H1 (cell line): ENCODE measurements at regions not wholly inside any gene's neighbourhood (a gene's known extent, or its start where the extent isn't known, plus 50 kb on each side); places are given as distances from the start of the nearest gene placed in this dataset.

Experiments
- CTCF ChIA-PET: fragments of 300-600 bp; sonication (Branson Sonifier 250); formaldehyde crosslinking; loops from one replicate; lab custom pipeline; 2021; ENCODE audit not compliant: partially characterized antibody; lab: Charles Lee
- POLR2A ChIA-PET: fragments of 300-600 bp; sonication (Branson Sonifier 250); formaldehyde crosslinking; loops from one replicate; lab custom pipeline; 2021; ENCODE audit warnings: inconsistent platforms; ENCODE audit not compliant: partially characterized antibody; lab: Charles Lee
- DNase-seq, 2 experiments: peaks; one replicate each; pipeline versions ENCODE4 v3.0.0 to v3.0.0-alpha.2; 2010 to 2022; ENCODE audit warnings: low spot score in 2 of 2, low read depth in 1 of 2, mixed read lengths in 1 of 2
- FAIRE-seq: peaks from 2 replicates; lab custom pipeline; 2011; peaks lifted over from hg19 to GRCh38; lab: Jason Lieb, UNC
- H2AFZ ChIP-seq: 2 replicates; pipeline ENCODE4 v1.8.1; 2012; ENCODE audit warnings: low read length, inconsistent platforms
- H2AK5ac ChIP-seq: 2 replicates; pipeline ENCODE4 v1.6.1; 2013; ENCODE audit warnings: low read depth, low read length
- H2BK120ac ChIP-seq: replicated peaks from 2 replicates; pipeline ENCODE3; 2013; ENCODE audit warnings: low read depth, low read length, inconsistent platforms
- H2BK12ac ChIP-seq: 2 replicates; pipeline ENCODE4 v1.6.1; 2013; ENCODE audit warnings: low read depth, low read length
- H2BK15ac ChIP-seq: 2 replicates; pipeline ENCODE4 v1.6.1; 2013; ENCODE audit warnings: low read length
- H2BK20ac ChIP-seq: 2 replicates; pipeline ENCODE4 v1.6.1; 2013; ENCODE audit warnings: low read length
- H2BK5ac ChIP-seq: 2 replicates; pipeline ENCODE4 v1.6.1; 2013; ENCODE audit warnings: low read depth, low read length
- H3K14ac ChIP-seq: 2 replicates; pipeline ENCODE4 v1.6.1; 2013; ENCODE audit warnings: inconsistent platforms; ENCODE audit not compliant: insufficient read length
- H3K18ac ChIP-seq: 2 replicates; pipeline ENCODE4 v1.6.1; 2013; ENCODE audit warnings: low read length; ENCODE audit errors: extremely low read depth
- H3K23ac ChIP-seq: 2 replicates; pipeline ENCODE4 v1.6.1; 2013; ENCODE audit warnings: inconsistent platforms; ENCODE audit not compliant: insufficient read length
- H3K23me2 ChIP-seq: 2 replicates; pipeline ENCODE4 v1.6.1; 2013; ENCODE audit warnings: low read depth, low read length
- H3K27ac ChIP-seq: 2 replicates; pipeline ENCODE4 v1.6.1; 2011; ENCODE audit warnings: low read depth, low read length, inconsistent platforms
- H3K27me3 ChIP-seq, 4 experiments: replicated peaks in 1 of 4; 1 replicate in 1 of 4; 2 replicates in 3 of 4; pipeline versions ENCODE4 v1.6.1 to v1.8.1; 2011 to 2013; ENCODE audit warnings: low read length in 3 of 4, mild to moderate bottlenecking in 3 of 4, inconsistent platforms in 2 of 4, mixed read lengths in 2 of 4, moderate library complexity in 1 of 4; ENCODE audit not compliant: control insufficient read depth in 3 of 4, insufficient read depth in 3 of 4; ENCODE audit errors: extremely low read depth in 1 of 4
- H3K36me3 ChIP-seq, 4 experiments: 2 replicates each; pipeline versions ENCODE4 v1.6.1 to v1.8.1; 2011 to 2013; ENCODE audit warnings: mild to moderate bottlenecking in 4 of 4, low read length in 3 of 4, moderate library complexity in 2 of 4, control low read depth in 1 of 4, inconsistent platforms in 1 of 4; ENCODE audit not compliant: insufficient read depth in 4 of 4, control insufficient read depth in 2 of 4
- H3K4ac ChIP-seq: replicated peaks from 2 replicates; pipeline ENCODE3; 2013; ENCODE audit warnings: low read length, low read depth, mixed read lengths, inconsistent platforms; ENCODE audit not compliant: insufficient read length
- H3K4me1 ChIP-seq, 4 experiments: replicated peaks in 1 of 4; 1 replicate in 1 of 4; 2 replicates in 3 of 4; pipeline versions ENCODE4 v1.6.1 to v1.8.1; 2011 to 2013; ENCODE audit warnings: low read length in 3 of 4, inconsistent platforms in 2 of 4, mixed read lengths in 1 of 4; ENCODE audit not compliant: insufficient read depth in 4 of 4, control insufficient read depth in 3 of 4
- H3K4me2 ChIP-seq, 2 experiments: 2 replicates each; pipeline versions ENCODE4 v1.6.1 to v1.8.1; 2011 to 2013; ENCODE audit warnings: low read depth in 2 of 2, low read length in 2 of 2, control low read depth in 1 of 2, inconsistent platforms in 1 of 2, mild to moderate bottlenecking in 1 of 2; ENCODE audit not compliant: insufficient read depth in 1 of 2
- H3K4me3 ChIP-seq, 4 experiments: fragments of 200-600, 300-600 bp in 1 of 4; sonication (generic), shearing (Covaris generic), sonication (Bioruptor Twin) in 1 of 4; 2 replicates each; pipeline versions ENCODE4 v1.5.1 to v1.8.1; 2011 to 2016; ENCODE audit warnings: low read length in 4 of 4, low read depth in 3 of 4, control low read depth in 2 of 4, inconsistent platforms in 2 of 4, mild to moderate bottlenecking in 2 of 4, mixed read lengths in 1 of 4, moderate library complexity in 1 of 4; ENCODE audit not compliant: insufficient read depth in 2 of 4; ENCODE audit errors: extremely low read depth in 1 of 4
- H3K56ac ChIP-seq: replicated peaks from 2 replicates; pipeline ENCODE3; 2013; ENCODE audit warnings: low read depth, mild to moderate bottlenecking, mixed read lengths, low read length, inconsistent platforms; ENCODE audit not compliant: insufficient read length
- H3K79me1 ChIP-seq: 2 replicates; pipeline ENCODE4 v1.6.1; 2013; ENCODE audit warnings: low read depth, low read length, control low read depth
- H3K79me2 ChIP-seq, 2 experiments: 2 replicates each; pipeline versions ENCODE4 v1.6.1 to v1.8.1; 2012 to 2013; ENCODE audit warnings: low read length in 2 of 2, mild to moderate bottlenecking in 2 of 2, inconsistent platforms in 1 of 2; ENCODE audit not compliant: insufficient read depth in 2 of 2, control insufficient read depth in 1 of 2
- H3K9ac ChIP-seq, 4 experiments: replicated peaks in 1 of 4; 1 replicate in 1 of 4; 2 replicates in 3 of 4; pipeline versions ENCODE4 v1.6.1 to v1.8.1; 2011 to 2013; ENCODE audit warnings: low read depth in 3 of 4, low read length in 3 of 4, control low read depth in 2 of 4, mild to moderate bottlenecking in 2 of 4, moderate library complexity in 2 of 4, inconsistent platforms in 1 of 4; ENCODE audit errors: extremely low read depth in 1 of 4
- H3K9me3 ChIP-seq, 2 experiments: 2 replicates each; pipeline versions ENCODE4 v1.6.1 to v1.8.1; 2012 to 2013; ENCODE audit warnings: mild to moderate bottlenecking in 2 of 2, moderate library complexity in 2 of 2, control low read depth in 1 of 2, inconsistent platforms in 1 of 2, low read depth in 1 of 2, low read length in 1 of 2, mixed read lengths in 1 of 2; ENCODE audit not compliant: insufficient read depth in 2 of 2
- H4K20me1 ChIP-seq, 2 experiments: replicated peaks in 1 of 2; 2 replicates each; pipeline versions ENCODE3 to v1.8.1; 2011 to 2013; ENCODE audit warnings: inconsistent platforms in 2 of 2, low read length in 2 of 2, mild to moderate bottlenecking in 1 of 2; ENCODE audit not compliant: insufficient read depth in 2 of 2, control insufficient read depth in 1 of 2
- H4K5ac ChIP-seq: 2 replicates; pipeline ENCODE4 v1.6.1; 2013; ENCODE audit warnings: low read length, low read depth, mixed read lengths, inconsistent platforms; ENCODE audit not compliant: insufficient read length
- H4K8ac ChIP-seq: 2 replicates; pipeline ENCODE4 v1.8.0; 2013; ENCODE audit warnings: mild to moderate bottlenecking, moderate library complexity, low read length, inconsistent platforms; ENCODE audit not compliant: insufficient read depth; ENCODE audit errors: extremely low read depth
- H4K91ac ChIP-seq: replicated peaks from 2 replicates; pipeline ENCODE3; 2013; ENCODE audit warnings: low read length, mixed read lengths, inconsistent platforms; ENCODE audit not compliant: insufficient read length
- CEBPB ChIP-seq: IDR thresholded peaks from 2 replicates; pipeline ENCODE4 v1.6.1; 2012; ENCODE audit warnings: low read depth, low read length
- CREB1 ChIP-seq: IDR thresholded peaks from 2 replicates; pipeline ENCODE4 v1.6.1; 2012; ENCODE audit warnings: inconsistent platforms
- CTBP2 ChIP-seq: IDR thresholded peaks from 2 replicates; pipeline ENCODE4 v1.7.0; 2011; ENCODE audit warnings: borderline replicate concordance, mild to moderate bottlenecking, moderate library complexity, mixed read lengths, low read length; ENCODE audit not compliant: insufficient read depth, insufficient read length
- E2F6 ChIP-seq: IDR thresholded peaks from 2 replicates; pipeline ENCODE4 v1.6.1; 2012; ENCODE audit warnings: inconsistent platforms
- EZH2 ChIP-seq: fragments of 200-600 bp; sonication (generic); IDR thresholded peaks from 2 replicates; pipeline ENCODE4 v1.7.1; 2012; ENCODE audit warnings: low read depth, mild to moderate bottlenecking, moderate library complexity, low read length, inconsistent platforms; ENCODE audit not compliant: severe bottlenecking
- HDAC6 ChIP-seq: IDR thresholded peaks from one replicate; pipeline ENCODE4 v1.7.1; 2012; ENCODE audit warnings: low read depth, mild to moderate bottlenecking, inconsistent platforms, low read length, moderate library complexity
- JUND ChIP-seq: IDR thresholded peaks from 2 replicates; pipeline ENCODE4 v1.6.1; 2011; ENCODE audit warnings: mild to moderate bottlenecking, improper control_type of control experiment, low read length
- PHF8 ChIP-seq: fragments of 200-600 bp; sonication (generic); conservative IDR thresholded peaks from 2 replicates; pipeline ENCODE4 v1.7.1; 2012; ENCODE audit warnings: low read depth, mild to moderate bottlenecking, inconsistent platforms, low read length, moderate library complexity
- RNF2 ChIP-seq: fragments of 200-900, 300-1000 bp; sonication (generic); IDR thresholded peaks from 2 replicates; pipeline ENCODE4 v1.7.1; 2016; ENCODE audit warnings: borderline replicate concordance, low read depth, mild to moderate bottlenecking, antibody characterized with exemption, low read length; ENCODE audit not compliant: poor library complexity, severe bottlenecking; ENCODE audit errors: missing control alignments
- SIN3A ChIP-seq, 2 experiments: IDR thresholded peaks in 1 of 2; conservative IDR thresholded peaks in 1 of 2; 2 replicates each; pipeline ENCODE4 v1.6.1; 2011 to 2012; ENCODE audit warnings: low read length in 2 of 2, improper control_type of control experiment in 1 of 2, low read depth in 1 of 2, mild to moderate bottlenecking in 1 of 2
- SP1 ChIP-seq: IDR thresholded peaks from 2 replicates; pipeline ENCODE4 v1.6.1; 2011; ENCODE audit warnings: low read depth, low read length
- SRF ChIP-seq: IDR thresholded peaks from 2 replicates; pipeline ENCODE4 v1.6.1; 2011; ENCODE audit warnings: mild to moderate bottlenecking, low read depth, low read length, moderate library complexity
- TAF7 ChIP-seq: optimal IDR thresholded peaks from 2 replicates; pipeline ENCODE3; 2011; ENCODE audit warnings: low read depth, mild to moderate bottlenecking, inconsistent platforms, low read length, moderate library complexity, borderline replicate concordance
- WGBS, 2 experiments: shearing (Covaris generic) in 1 of 2; methylation state at CpG; one replicate each; pipeline versions ENCODE4 v1.1.6 to v1.1.7; 2013 to 2015; ENCODE audit warnings: low lambda C conversion rate in 2 of 2, mixed read lengths in 2 of 2, inconsistent platforms in 1 of 2, low coverage in 1 of 2, missing lambda C conversion rate in 1 of 2; ENCODE audit not compliant: insufficient replicate concordance in 2 of 2, insufficient coverage in 1 of 2, insufficient read length in 1 of 2; ENCODE audit errors: extremely low coverage in 1 of 2, missing lambda C conversion rate in 1 of 2; 5-methylcytosine and 5-hydroxymethylcytosine counted together

GRCh38 chr21:16583556-16583955 lies 853.8 kb downstream of the USP25 start:
- no peak overlapping the region for H2BK20ac ChIP-seq
- H3K9me3 ChIP-seq: no peaks in the 10 kb centered on the region
- H3K56ac ChIP-seq: no peak overlapping the region
- H3K9ac ChIP-seq: no peak overlapping the region
- H3K14ac ChIP-seq: no peak overlapping the region
- no peak overlapping the region for H2AFZ ChIP-seq
- H3K79me1 ChIP-seq: no peaks in the 10 kb centered on the region
- H2BK12ac ChIP-seq: no peak overlapping the region
- no peak overlapping the region for H2AK5ac ChIP-seq
- no peak overlapping the region for H4K5ac ChIP-seq
- H2BK120ac ChIP-seq: no peak overlapping the region
- no peak overlapping the region for H3K18ac ChIP-seq
- no peak overlapping the region for H3K4ac ChIP-seq
- no peak for FAIRE-seq
- DNase-seq: no peak
- no peak overlapping the region for H3K4me3 ChIP-seq
- H3K27me3 ChIP-seq: no peaks in the 10 kb centered on the region
- H3K27ac ChIP-seq: no peak overlapping the region
- peaks cover 0 to 3% (median 2%) of the 10 kb centered on the region in 4 experiments; a peak in 4 of 7 replicates for H3K4me1 ChIP-seq
- H3K79me2 ChIP-seq: no peaks in the 10 kb centered on the region
- H4K8ac ChIP-seq: no peak overlapping the region
- H3K4me2 ChIP-seq: no peak overlapping the region
- no peaks in the 10 kb centered on the region for H3K36me3 ChIP-seq
- no peaks in the 10 kb centered on the region for H3K23me2 ChIP-seq
- WGBS, 2 experiments: 96% methylated on average over 1 of the region's 1 CpG; no CpG with 5 or more reads in 1 of the 2 experiments
- ChIA-PET POLR2A (no interaction called here), CTCF (no interaction called here)
- no peaks in the 10 kb centered on the region for H4K20me1 ChIP-seq
- no peak overlapping the region for H3K23ac ChIP-seq
- H2BK15ac ChIP-seq: no peak overlapping the region
- H2BK5ac ChIP-seq: no peak overlapping the region
- H4K91ac ChIP-seq: no peak overlapping the region
- TF ChIP-seq PHF8 (no peak), SP1 (no peak), CEBPB (no peak), SRF (no peak), HDAC6 (no peak), TAF7 (no peak), E2F6 (no peak), CTBP2 (no peak), SIN3A (conservative IDR thresholded peaks at IDR 0.05 in 1 of 2, IDR thresholded peaks at IDR 0.05 in 1 of 2; ENCODE audit: low read depth in 1 of 2, low read length in 2 of 2) (no peak), EZH2 (no peak), RNF2 (no peak), JUND (no peak), CREB1 (no peak)
